GM12872 (cell line): ENCODE measurements at regions not wholly inside any gene's neighbourhood (a gene's known extent, or its start where the extent isn't known, plus 50 kb on each side); places are given as distances from the start of the nearest gene placed in this dataset.

ENCODE experiments used
- TF ChIP-seq, protein P1 (sequence below): IDR thresholded peaks from 3 replicates; pipeline ENCODE4 v1.5.1; 2011; ENCODE audit warnings: low read depth, mild to moderate bottlenecking, low read length, moderate library complexity; ENCODE audit not compliant: insufficient read depth

DNA sequence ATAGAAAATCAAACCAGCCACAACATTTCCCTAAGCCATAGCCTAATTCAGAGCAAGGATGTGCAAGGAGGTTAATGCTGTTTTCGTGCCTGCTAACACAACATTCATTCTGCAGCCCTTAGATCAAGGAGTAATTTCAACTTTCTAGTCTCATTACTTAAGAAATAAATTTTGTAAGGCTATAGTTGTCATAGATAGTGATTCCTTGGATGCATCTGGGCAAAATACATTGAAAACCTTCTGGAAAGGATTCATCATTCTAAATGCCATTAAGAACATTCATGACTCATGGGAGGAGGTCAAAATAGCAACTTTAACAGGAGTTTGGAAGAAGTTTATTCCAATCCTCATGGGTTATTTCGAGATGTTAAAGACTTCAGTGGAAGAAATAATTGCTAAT lies 283.2 kb downstream of the RPAP3 start:
- TF ChIP-seq, protein P1, sequence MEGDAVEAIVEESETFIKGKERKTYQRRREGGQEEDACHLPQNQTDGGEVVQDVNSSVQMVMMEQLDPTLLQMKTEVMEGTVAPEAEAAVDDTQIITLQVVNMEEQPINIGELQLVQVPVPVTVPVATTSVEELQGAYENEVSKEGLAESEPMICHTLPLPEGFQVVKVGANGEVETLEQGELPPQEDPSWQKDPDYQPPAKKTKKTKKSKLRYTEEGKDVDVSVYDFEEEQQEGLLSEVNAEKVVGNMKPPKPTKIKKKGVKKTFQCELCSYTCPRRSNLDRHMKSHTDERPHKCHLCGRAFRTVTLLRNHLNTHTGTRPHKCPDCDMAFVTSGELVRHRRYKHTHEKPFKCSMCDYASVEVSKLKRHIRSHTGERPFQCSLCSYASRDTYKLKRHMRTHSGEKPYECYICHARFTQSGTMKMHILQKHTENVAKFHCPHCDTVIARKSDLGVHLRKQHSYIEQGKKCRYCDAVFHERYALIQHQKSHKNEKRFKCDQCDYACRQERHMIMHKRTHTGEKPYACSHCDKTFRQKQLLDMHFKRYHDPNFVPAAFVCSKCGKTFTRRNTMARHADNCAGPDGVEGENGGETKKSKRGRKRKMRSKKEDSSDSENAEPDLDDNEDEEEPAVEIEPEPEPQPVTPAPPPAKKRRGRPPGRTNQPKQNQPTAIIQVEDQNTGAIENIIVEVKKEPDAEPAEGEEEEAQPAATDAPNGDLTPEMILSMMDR: no peak

DNA sequence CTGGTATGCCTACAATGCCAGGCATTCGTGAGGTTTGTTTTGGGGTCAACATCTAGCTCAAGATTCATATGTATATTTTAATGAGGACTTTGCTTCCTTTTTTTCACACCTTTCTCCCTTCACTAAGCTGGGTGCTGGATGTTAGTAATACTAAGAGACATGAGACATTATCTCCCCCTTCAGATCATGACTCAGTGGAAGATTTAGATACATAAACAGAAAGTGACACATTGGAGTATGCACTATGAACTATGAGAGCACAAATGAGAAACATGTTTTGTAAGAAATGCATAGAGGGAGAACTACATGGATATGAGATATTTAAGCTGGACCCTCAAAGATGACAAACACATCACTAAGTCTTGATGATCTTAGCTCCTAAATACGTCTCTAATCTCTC lies 286.3 kb downstream of the RPAP3 start:
- TF ChIP-seq, protein P1: no peak

DNA sequence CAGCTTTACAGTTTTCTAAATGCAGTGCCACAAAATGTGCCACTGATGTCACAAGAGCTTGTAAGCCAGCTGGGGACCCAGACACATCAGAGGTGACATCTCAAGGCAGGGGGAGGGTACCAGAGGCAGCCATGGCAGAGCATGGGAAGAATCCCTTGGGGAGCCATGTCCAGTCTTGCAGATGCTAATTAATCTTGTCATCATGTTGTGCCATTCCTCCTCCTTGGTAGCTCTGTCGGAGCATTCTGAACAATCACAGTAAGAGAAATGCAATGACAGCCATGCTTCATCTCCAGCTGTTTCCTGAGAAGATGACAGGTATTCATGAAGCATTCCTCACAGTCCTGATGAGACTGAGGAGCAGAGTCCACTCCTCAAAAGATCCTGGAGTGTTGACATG lies 287.9 kb downstream of the RPAP3 start:
- TF ChIP-seq, protein P1: no peak

DNA sequence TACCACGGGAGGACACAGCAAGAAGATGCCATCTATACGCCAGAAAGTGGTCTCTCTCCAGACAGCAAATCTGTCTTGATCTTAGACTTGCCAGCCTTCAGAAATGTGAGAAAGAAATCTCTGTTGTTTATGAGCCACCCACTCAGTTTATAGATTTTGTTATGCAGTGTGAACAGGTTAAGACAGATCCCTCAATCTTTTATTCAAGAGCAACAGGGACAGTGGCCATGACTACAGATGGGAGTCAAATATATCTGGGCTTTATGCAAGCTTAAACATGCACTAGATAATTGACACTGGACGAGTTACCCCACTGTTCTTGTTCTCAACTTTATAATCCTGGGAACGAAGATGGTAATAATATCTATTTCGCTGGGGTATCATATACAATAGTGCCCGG lies 288.7 kb downstream of the RPAP3 start:
- TF ChIP-seq, protein P1: no peak

DNA sequence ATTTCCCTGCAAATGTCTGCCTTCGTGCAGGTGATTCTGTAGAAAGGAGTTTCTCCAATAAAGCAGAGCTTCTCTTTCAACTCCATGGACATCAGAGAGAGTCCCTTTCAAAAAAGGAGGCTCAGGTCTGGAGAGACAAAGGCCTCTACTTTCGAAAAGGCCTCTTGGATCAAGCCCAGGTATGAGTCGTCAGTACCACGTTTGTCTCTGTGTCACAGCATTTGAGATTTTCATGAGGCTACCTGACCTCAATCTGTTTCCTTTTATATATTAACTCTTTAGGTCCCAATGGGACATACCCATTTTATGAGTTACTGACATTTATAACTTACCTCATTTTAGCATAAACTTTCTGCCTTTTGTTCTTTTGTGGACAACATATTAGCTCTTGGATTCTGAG lies 290.8 kb downstream of the RPAP3 start:
- TF ChIP-seq, protein P1: no peak

DNA sequence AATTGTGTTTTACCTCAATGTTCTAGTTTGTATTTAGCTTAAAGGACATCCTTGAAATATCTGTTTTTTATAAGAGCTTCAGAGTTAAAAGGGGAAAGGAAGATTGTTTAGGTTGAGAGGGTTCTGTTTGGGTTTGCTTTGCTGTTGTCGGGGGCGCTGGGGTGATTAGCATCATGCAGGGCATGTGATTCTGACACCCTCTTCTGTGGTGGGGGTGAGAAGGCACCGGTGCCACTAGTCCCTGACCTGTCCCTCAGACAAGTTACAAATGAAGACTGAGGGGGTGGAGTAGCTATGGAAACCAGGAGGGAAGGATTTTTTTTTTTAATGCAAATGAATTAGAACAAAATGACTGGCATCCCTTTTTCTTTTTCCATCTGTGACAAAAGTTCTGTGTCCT lies 291.3 kb downstream of the RPAP3 start:
- TF ChIP-seq, protein P1: no peak

DNA sequence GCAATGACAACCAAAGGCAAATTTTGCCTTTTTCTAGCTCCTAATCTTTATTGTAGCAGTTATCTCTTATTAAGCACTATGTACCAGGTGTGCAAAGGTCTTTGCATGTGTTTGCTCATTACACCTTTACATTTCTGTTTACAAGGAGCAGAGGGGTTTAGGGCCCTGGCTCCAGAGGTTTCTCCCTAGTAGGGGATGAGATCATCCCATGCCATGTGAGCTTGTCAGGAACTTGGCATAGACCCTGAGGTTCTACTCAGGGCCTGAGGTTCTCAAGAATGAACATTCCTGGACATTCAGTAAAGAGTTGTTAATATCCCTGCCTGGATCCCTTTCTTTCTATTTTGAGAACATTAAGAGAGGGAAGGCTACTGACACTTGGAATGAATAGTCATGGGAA lies 292.0 kb downstream of the RPAP3 start:
- TF ChIP-seq, protein P1: no peak
